PFSK-1 (cell line): ENCODE measurements at regions not wholly inside any gene's neighbourhood (a gene's known extent, or its start where the extent isn't known, plus 50 kb on each side); places are given as distances from the start of the nearest gene placed in this dataset.

Experiments
- FOXP2 ChIP-seq: optimal IDR thresholded peaks from 2 replicates; pipeline ENCODE3; 2011; ENCODE audit warnings: borderline replicate concordance, control low read depth, inconsistent platforms; ENCODE audit not compliant: insufficient read depth; ENCODE audit errors: extremely low read length, extremely low read depth
- POLR2AphosphoS5 ChIP-seq: IDR thresholded peaks from 2 replicates; pipeline ENCODE4 v1.6.1; 2012; ENCODE audit warnings: low read depth, mild to moderate bottlenecking, control low read depth, low read length, moderate library complexity
- REST ChIP-seq, 2 experiments: IDR thresholded peaks; 2 replicates each; pipeline versions ENCODE4 v1.6.1 to v1.8.0; 2011 to 2012; ENCODE audit warnings: low read depth in 2 of 2, low read length in 2 of 2, control low read depth in 1 of 2, inconsistent platforms in 1 of 2, mild to moderate bottlenecking in 1 of 2, moderate library complexity in 1 of 2; ENCODE audit not compliant: insufficient read depth in 1 of 2
- SIN3A ChIP-seq: IDR thresholded peaks from 2 replicates; pipeline ENCODE4 v1.6.1; 2012; ENCODE audit warnings: mild to moderate bottlenecking, low read length, moderate library complexity, borderline replicate concordance; ENCODE audit not compliant: insufficient read depth
- TAF1 ChIP-seq: IDR thresholded peaks from 2 replicates; pipeline ENCODE4 v1.6.1; 2012; ENCODE audit warnings: low read length, control low read depth, borderline replicate concordance; ENCODE audit not compliant: insufficient read depth

- TF ChIP-seq POLR2AphosphoS5 = no peak
- TF ChIP-seq SIN3A = no peak
- TF ChIP-seq TAF1 = no peak
- no peak for TF ChIP-seq REST (IDR thresholded peaks at IDR 0.05; ENCODE audit: insufficient read depth in 1 of 2, low read depth in 2 of 2, low read length in 2 of 2)
- TF ChIP-seq FOXP2 = no peak
Measured at GRCh38 chr9:633461-633860, 208.0 kb upstream of the DMRT1 start.

GRCh38 chr9:636931-637591 is 204.4 kb upstream of the DMRT1 start:
- TF ChIP-seq SIN3A (no peak), TAF1 (no peak), REST (IDR thresholded peaks at IDR 0.05; ENCODE audit: insufficient read depth in 1 of 2, low read depth in 2 of 2, low read length in 2 of 2) (no peak), FOXP2 (no peak), POLR2AphosphoS5 (no peak)

GRCh38 chr9:638152-638551 is 203.3 kb upstream of the DMRT1 start:
- TF ChIP-seq SIN3A (no peak), POLR2AphosphoS5 (no peak), REST (IDR thresholded peaks at IDR 0.05; ENCODE audit: insufficient read depth in 1 of 2, low read depth in 2 of 2, low read length in 2 of 2) (no peak), TAF1 (no peak), FOXP2 (no peak)

GRCh38 chr9:642014-642413 is 199.5 kb upstream of the DMRT1 start:
- TF ChIP-seq FOXP2 (no peak), REST (IDR thresholded peaks at IDR 0.05; ENCODE audit: insufficient read depth in 1 of 2, low read depth in 2 of 2, low read length in 2 of 2) (no peak), POLR2AphosphoS5 (no peak), TAF1 (no peak), SIN3A (no peak)
